ENCODE measurements at regions not wholly inside any gene's neighbourhood (a gene's known extent, or its start where the extent isn't known, plus 50 kb on each side); places are given as distances from the start of the nearest gene placed in this dataset.

GRCh38 chr13:68063181-68063580 lies 833.0 kb upstream of the PCDH9 start:
- ATAC-seq, result no peak
- Mint-ChIP-seq H3K27ac (no peak overlapping the region), H3K9me3 (peaks cover 0 to 14% (median 2%) of the 10 kb centered on the region in 9 donors), H3K27me3 (no peaks in the 10 kb centered on the region), H3K4me3 (no peak overlapping the region), H3K4me1 (no peaks in the 10 kb centered on the region), H3K36me3 (no peaks in the 10 kb centered on the region)
- POLR2A ChIA-PET, result no interaction called here
- DNase-seq, result no peak

GRCh38 chr13:68057836-68058235 lies 827.7 kb upstream of the PCDH9 start:
- Mint-ChIP-seq H3K27me3 (no peaks in the 10 kb centered on the region), H3K9me3 (peaks cover 0 to 33% (median 16%) of the 10 kb centered on the region in 9 donors), H3K36me3 (no peaks in the 10 kb centered on the region), H3K4me3 (no peak overlapping the region), H3K27ac (no peak overlapping the region), H3K4me1 (no peaks in the 10 kb centered on the region)
- ATAC-seq (no peak), DNase-seq (no peak)
- POLR2A ChIA-PET, result no interaction called here

DNA sequence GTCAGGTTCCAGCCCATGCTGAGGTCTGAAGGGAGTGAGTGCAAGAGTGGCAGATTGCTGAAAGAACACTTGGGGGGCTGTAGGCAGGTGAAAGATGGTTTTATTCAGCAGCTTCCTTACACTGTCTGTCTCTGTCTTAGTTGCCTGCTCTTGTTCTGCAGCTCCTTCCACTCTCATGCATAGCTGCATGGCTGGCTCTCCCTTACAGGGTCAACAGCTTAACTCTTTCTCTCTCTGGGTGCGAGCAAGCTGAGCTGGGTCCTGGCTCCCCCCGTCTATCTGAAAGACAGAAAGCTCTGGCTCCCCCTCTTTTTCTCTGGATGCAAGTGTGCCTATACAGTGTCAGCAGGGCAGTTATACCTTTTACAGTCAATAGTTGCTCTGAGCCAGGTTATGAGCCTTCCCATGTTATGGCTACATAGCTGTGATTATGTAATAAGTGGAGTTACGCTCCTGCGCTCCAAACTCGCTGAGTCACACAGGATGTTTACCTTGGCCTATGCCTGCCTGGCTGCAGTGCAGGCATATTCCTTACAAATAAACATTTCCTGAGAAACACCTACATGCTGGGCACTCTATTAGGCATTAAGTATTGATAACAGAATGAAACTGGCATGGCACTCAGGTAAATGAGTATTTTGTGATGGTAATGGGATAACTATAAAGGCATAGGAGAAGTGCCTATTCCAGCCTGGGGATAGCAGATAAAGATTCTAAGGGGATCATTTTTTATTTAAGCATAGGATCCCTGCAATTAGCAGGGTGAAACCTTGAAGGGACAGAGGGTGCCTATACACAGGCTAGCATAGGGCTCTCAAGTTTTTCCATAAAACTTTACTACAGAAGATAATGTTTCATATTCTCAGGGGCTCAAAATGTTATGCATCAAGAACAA lies 826.9 kb upstream of the PCDH9 start:
- peak in 1 of 10 donors; percentile 22 for DNase-seq

GRCh38 chr13:68051910-68052309 lies 821.8 kb upstream of the PCDH9 start:
- POLR2A ChIA-PET, result no interaction called here
- Mint-ChIP-seq H3K9me3 (peaks cover 0 to 29% (median 7%) of the 10 kb centered on the region in 9 donors), H3K4me3 (no peak overlapping the region), H3K36me3 (no peaks in the 10 kb centered on the region), H3K4me1 (no peaks in the 10 kb centered on the region), H3K27ac (no peak overlapping the region), H3K27me3 (no peaks in the 10 kb centered on the region)
- DNase-seq, result no peak
- ATAC-seq, result no peak

More for the DNA sequence above, 826.9 kb upstream of the PCDH9 start:
- H3K4me3 Mint-ChIP-seq, result no peak overlapping the region
- no peaks in the 10 kb centered on the region for H3K27me3 Mint-ChIP-seq
- no peaks in the 10 kb centered on the region for H3K4me1 Mint-ChIP-seq
- H3K9me3 Mint-ChIP-seq, result peaks cover 0 to 33% (median 16%) of the 10 kb centered on the region in 9 donors
- no peak for ATAC-seq
- H3K36me3 Mint-ChIP-seq, result no peaks in the 10 kb centered on the region
- no peak overlapping the region for H3K27ac Mint-ChIP-seq
- POLR2A ChIA-PET, result no interaction called here

GRCh38 chr13:68050761-68051160 lies 820.6 kb upstream of the PCDH9 start:
- peaks cover 1 to 21% (median 5%) of the 10 kb centered on the region in 9 donors for H3K9me3 Mint-ChIP-seq
- DNase-seq (no peak), ATAC-seq (no peak)
- no peak overlapping the region for H3K27ac Mint-ChIP-seq
- H3K27me3 Mint-ChIP-seq, result no peaks in the 10 kb centered on the region
- POLR2A ChIA-PET, result no interaction called here
- no peaks in the 10 kb centered on the region for H3K4me1 Mint-ChIP-seq
- H3K36me3 Mint-ChIP-seq, result no peaks in the 10 kb centered on the region
- no peak overlapping the region for H3K4me3 Mint-ChIP-seq

GRCh38 chr13:68048802-68049359 lies 818.7 kb upstream of the PCDH9 start:
- no peak for DNase-seq
- POLR2A ChIA-PET, result no interaction called here
- Mint-ChIP-seq H3K36me3 (no peaks in the 10 kb centered on the region), H3K9me3 (peaks cover 0 to 19% (median 5%) of the 10 kb centered on the region in 9 donors), H3K27ac (no peak overlapping the region), H3K4me1 (no peaks in the 10 kb centered on the region), H3K27me3 (no peaks in the 10 kb centered on the region), H3K4me3 (no peak overlapping the region)
- no peak for ATAC-seq

GRCh38 chr13:68047889-68048288 lies 817.8 kb upstream of the PCDH9 start:
- Mint-ChIP-seq H3K27me3 (no peaks in the 10 kb centered on the region), H3K9me3 (peaks cover 4 to 22% (median 9%) of the 10 kb centered on the region in 9 donors), H3K4me1 (no peaks in the 10 kb centered on the region), H3K36me3 (no peaks in the 10 kb centered on the region), H3K4me3 (no peak overlapping the region), H3K27ac (no peak overlapping the region)
- DNase-seq (no peak), ATAC-seq (no peak)
- POLR2A ChIA-PET, result no interaction called here

DNA sequence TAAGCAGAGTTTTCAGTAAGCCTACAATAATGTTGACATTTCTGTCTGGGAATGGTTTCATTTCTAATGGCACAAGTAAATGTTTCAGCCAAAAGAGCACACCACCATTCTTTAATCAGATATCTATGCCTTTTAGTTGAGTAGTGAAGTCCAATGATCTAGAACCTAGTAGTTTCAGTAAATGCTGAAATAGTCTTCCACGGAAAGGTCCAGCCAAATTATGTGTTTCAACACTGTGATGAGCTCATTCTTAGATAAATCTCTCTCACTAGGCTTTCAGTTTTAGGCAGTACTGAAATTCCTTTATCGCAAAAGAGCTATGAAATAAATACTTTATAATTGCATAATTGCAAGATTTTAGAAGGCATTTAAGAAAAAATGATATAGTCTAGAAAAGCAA lies 816.8 kb upstream of the PCDH9 start:
- no peak for ATAC-seq
- Mint-ChIP-seq H3K27me3 (no peaks in the 10 kb centered on the region), H3K27ac (no peak overlapping the region), H3K9me3 (peaks cover 4 to 25% (median 9%) of the 10 kb centered on the region in 9 donors), H3K4me1 (no peaks in the 10 kb centered on the region), H3K4me3 (no peak overlapping the region), H3K36me3 (no peaks in the 10 kb centered on the region)
- DNase-seq, result no peak
- POLR2A ChIA-PET, result no interaction called here

DNA sequence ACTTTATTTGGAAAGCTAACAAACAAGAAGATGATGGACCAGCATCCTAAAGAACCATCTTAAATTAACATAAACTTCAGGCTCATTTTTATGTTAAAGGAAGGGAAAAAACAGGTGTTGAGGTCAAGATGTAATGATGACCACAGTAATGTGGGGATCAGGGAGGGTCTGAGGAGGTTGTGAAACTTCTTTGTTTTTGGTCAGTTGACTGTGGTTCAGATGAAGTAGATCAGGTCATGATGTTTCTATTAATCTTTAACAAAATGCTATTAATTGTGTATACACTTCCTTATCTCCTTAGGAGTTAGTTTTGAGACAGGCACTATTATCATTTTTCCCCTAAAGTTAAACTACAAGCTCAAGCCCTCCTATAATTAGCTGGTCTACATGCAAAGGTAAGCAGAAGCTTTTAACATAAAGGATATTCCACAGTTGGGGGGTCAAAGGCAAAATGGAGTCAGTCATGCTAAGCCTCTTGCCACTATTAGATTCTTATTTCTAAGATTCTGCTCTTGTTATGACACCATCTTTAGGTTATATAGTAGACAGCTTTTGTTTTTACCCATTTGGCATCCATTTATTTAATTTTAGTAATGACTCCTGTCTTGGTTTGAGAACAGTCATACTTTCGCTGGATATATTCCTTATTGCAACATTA lies 800.1 kb upstream of the PCDH9 start:
- POLR2A ChIA-PET, result no interaction called here
- no peak overlapping the region for H3K27ac Mint-ChIP-seq
- DNase-seq, result no peak
- H3K27me3 Mint-ChIP-seq, result no peaks in the 10 kb centered on the region
- H3K36me3 Mint-ChIP-seq, result no peaks in the 10 kb centered on the region
- H3K4me1 Mint-ChIP-seq, result no peaks in the 10 kb centered on the region
- ATAC-seq, result no peak
- H3K4me3 Mint-ChIP-seq, result no peak overlapping the region
- peaks cover 0 to 19% (median 4%) of the 10 kb centered on the region in 9 donors for H3K9me3 Mint-ChIP-seq

DNA sequence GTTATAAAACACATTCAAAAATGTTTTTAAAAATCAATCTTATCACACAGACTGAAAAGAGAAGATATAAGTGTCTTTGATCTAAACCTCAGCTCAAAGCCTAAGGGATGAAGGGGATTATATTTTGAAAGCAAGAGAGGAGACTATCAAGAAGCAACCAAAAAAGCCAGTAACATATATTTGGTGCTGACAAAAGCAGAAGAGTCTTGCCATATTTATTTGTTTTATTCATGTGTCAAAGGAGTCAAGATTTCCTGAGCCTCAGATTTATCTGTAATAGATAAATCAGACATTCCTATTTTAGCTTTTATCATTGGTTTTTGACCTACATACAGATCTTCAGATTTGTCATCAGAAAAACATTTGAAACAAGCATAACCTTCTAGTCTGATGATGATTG lies 798.6 kb upstream of the PCDH9 start:
- ATAC-seq (no peak), DNase-seq (no peak)
- no peaks in the 10 kb centered on the region for H3K27me3 Mint-ChIP-seq
- peaks cover 0 to 14% (median 4%) of the 10 kb centered on the region in 9 donors for H3K9me3 Mint-ChIP-seq
- POLR2A ChIA-PET, result no interaction called here
- no peak overlapping the region for H3K4me3 Mint-ChIP-seq
- no peaks in the 10 kb centered on the region for H3K36me3 Mint-ChIP-seq
- no peak overlapping the region for H3K27ac Mint-ChIP-seq
- H3K4me1 Mint-ChIP-seq, result no peaks in the 10 kb centered on the region

GRCh38 chr13:68027306-68027705 lies 797.2 kb upstream of the PCDH9 start:
- H3K4me3 Mint-ChIP-seq, result no peak overlapping the region

DNA sequence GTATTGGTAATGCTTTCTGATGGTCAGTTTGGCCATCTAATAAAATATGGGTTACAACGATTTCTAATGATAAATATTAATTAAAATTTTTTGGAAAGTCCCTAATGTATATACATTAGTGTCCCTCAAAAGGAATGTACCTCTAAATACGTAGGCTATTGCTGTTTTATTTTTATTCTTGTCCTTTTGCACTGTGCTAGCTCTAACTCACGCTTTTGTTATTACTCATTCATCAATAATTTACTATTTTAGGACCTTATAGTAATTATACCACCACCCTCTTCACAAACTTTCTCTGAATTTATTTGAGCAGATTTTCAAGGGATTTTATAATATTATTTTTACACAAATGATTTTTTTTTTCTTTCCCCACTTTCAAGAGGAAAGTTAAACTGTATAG lies 795.9 kb upstream of the PCDH9 start:
- DNase-seq, result no peak
- Mint-ChIP-seq H3K27me3 (no peaks in the 10 kb centered on the region), H3K4me1 (no peaks in the 10 kb centered on the region), H3K4me3 (no peak overlapping the region), H3K36me3 (no peaks in the 10 kb centered on the region), H3K27ac (no peak overlapping the region), H3K9me3 (peaks cover 0 to 16% (median 12%) of the 10 kb centered on the region in 9 donors)
- ATAC-seq, result no peak
- POLR2A ChIA-PET, result no interaction called here

More at GRCh38 chr13:68027306-68027705, 797.2 kb upstream of the PCDH9 start:
- POLR2A ChIA-PET, result no interaction called here
- Mint-ChIP-seq H3K36me3 (no peaks in the 10 kb centered on the region), H3K27me3 (no peaks in the 10 kb centered on the region), H3K9me3 (peaks cover 0 to 11% (median 6%) of the 10 kb centered on the region in 9 donors), H3K27ac (no peak overlapping the region), H3K4me1 (no peaks in the 10 kb centered on the region)
- DNase-seq, result no peak
- no peak for ATAC-seq

GRCh38 chr13:68025604-68026003 lies 795.5 kb upstream of the PCDH9 start:
- no peak for ATAC-seq
- POLR2A ChIA-PET, result no interaction called here
- H3K4me1 Mint-ChIP-seq, result no peaks in the 10 kb centered on the region
- no peaks in the 10 kb centered on the region for H3K27me3 Mint-ChIP-seq
- H3K9me3 Mint-ChIP-seq, result peaks cover 0 to 20% (median 12%) of the 10 kb centered on the region in 9 donors
- H3K27ac Mint-ChIP-seq, result no peak overlapping the region
- no peak overlapping the region for H3K4me3 Mint-ChIP-seq
- H3K36me3 Mint-ChIP-seq, result no peaks in the 10 kb centered on the region
- no peak for DNase-seq

Measured in naive thymus-derived CD8-positive, alpha-beta T cell (primary cell).